ENCODE measurements at regions not wholly inside any gene's neighbourhood (a gene's known extent, or its start where the extent isn't known, plus 50 kb on each side); places are given as distances from the start of the nearest gene placed in this dataset.

DNA sequence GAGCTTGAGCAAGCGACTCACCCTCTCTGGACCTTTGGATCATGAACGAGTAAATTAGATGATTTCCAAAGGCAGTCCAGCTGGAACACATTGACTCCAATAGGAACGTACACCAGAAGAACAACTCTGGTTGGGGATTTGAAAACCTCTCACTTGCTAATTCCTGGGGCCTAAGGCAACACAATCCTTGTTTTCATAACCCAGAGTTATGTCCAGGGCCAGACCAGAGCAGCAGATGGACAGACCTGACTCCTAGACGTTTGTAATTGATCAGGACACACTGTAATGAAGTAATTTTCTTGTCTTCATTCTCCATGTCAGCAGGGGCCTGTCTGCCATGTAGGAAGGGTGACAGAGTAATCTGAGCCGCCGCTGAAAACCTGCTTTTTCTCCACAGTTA, 283.9 kb downstream of the IDS start:
- no peaks in the 10 kb centered on the region for H3K4me1 ChIP-seq (ENCODE audit: low read length)
- no peak overlapping the region for H3K27ac ChIP-seq (ENCODE audit: low read length)
- no peak overlapping the region for H3K4me2 ChIP-seq (ENCODE audit: low read depth, low read length)
- no peak overlapping the region for H2AFZ ChIP-seq (ENCODE audit: low read length)
- no peaks in the 10 kb centered on the region for H4K20me1 ChIP-seq (ENCODE audit: insufficient read depth, low read length)
- no peaks in the 10 kb centered on the region for H3K9me2 ChIP-seq (replicated peaks; ENCODE audit: insufficient read depth, low read length)
- no peaks in the 10 kb centered on the region for H3K27me3 ChIP-seq (replicated peaks; ENCODE audit: insufficient read depth, low read length)
- TF ChIP-seq EZH2phosphoT487 (IDR thresholded peaks at IDR 0.05; ENCODE audit: low read length) (no peak), EZH2 (optimal IDR thresholded peaks at IDR 0.05; ENCODE audit: low read depth, low read length) (no peak)
- TF ChIP-seq, protein P1, sequence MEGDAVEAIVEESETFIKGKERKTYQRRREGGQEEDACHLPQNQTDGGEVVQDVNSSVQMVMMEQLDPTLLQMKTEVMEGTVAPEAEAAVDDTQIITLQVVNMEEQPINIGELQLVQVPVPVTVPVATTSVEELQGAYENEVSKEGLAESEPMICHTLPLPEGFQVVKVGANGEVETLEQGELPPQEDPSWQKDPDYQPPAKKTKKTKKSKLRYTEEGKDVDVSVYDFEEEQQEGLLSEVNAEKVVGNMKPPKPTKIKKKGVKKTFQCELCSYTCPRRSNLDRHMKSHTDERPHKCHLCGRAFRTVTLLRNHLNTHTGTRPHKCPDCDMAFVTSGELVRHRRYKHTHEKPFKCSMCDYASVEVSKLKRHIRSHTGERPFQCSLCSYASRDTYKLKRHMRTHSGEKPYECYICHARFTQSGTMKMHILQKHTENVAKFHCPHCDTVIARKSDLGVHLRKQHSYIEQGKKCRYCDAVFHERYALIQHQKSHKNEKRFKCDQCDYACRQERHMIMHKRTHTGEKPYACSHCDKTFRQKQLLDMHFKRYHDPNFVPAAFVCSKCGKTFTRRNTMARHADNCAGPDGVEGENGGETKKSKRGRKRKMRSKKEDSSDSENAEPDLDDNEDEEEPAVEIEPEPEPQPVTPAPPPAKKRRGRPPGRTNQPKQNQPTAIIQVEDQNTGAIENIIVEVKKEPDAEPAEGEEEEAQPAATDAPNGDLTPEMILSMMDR (IDR thresholded peaks at IDR 0.05; ENCODE audit: low read length) = no peak
- no peaks in the 10 kb centered on the region for H3K79me2 ChIP-seq (ENCODE audit: low read length)
- no peak overlapping the region for H3K9ac ChIP-seq (ENCODE audit: low read length)
- no peaks in the 10 kb centered on the region for H3F3A ChIP-seq (ENCODE audit: insufficient read depth, low read length)
- no peaks in the 10 kb centered on the region for H3K9me3 ChIP-seq (replicated peaks; ENCODE audit: insufficient read depth, low read length)
- H3K36me3 ChIP-seq (replicated peaks; ENCODE audit: insufficient read depth, low read length) = no peaks in the 10 kb centered on the region
- H3K4me3 ChIP-seq (ENCODE audit: low read length) = no peak overlapping the region
- DNase-seq = no peak

DNA sequence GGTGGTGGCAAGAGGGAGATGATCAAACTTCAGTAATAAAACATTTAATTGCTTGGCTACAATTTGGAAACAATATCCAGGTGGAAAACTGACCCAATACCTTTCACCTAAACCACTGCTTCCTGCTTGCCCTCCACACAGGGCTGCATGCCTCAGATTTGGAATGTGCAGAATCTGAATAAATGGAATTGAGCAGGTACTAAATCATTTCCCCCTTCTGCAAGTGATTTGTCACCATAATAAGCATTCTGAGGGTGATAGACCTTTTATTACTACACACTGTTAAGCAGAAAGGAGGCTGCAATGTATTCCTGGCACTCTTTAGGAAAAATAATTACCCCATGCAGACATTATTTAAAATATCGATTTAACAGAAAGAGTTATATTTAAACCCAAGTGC, 291.8 kb downstream of the IDS start:
- H3K9ac ChIP-seq (ENCODE audit: low read length) = no peak overlapping the region
- H3K4me1 ChIP-seq (ENCODE audit: low read length) = no peaks in the 10 kb centered on the region
- no peak overlapping the region for H3K4me2 ChIP-seq (ENCODE audit: low read depth, low read length)
- no peak overlapping the region for H3K27ac ChIP-seq (ENCODE audit: low read length)
- no peak overlapping the region for H2AFZ ChIP-seq (ENCODE audit: low read length)
- no peaks in the 10 kb centered on the region for H3K9me3 ChIP-seq (replicated peaks; ENCODE audit: insufficient read depth, low read length)
- no peaks in the 10 kb centered on the region for H3K79me2 ChIP-seq (ENCODE audit: low read length)
- no peak overlapping the region for H3K4me3 ChIP-seq (ENCODE audit: low read length)
- no peaks in the 10 kb centered on the region for H3K9me2 ChIP-seq (replicated peaks; ENCODE audit: insufficient read depth, low read length)
- DNase-seq = no peak
- no peaks in the 10 kb centered on the region for H3K27me3 ChIP-seq (replicated peaks; ENCODE audit: insufficient read depth, low read length)
- no peaks in the 10 kb centered on the region for H4K20me1 ChIP-seq (ENCODE audit: insufficient read depth, low read length)
- TF ChIP-seq EZH2phosphoT487 (IDR thresholded peaks at IDR 0.05; ENCODE audit: low read length) (no peak), EZH2 (optimal IDR thresholded peaks at IDR 0.05; ENCODE audit: low read depth, low read length) (no peak)
- TF ChIP-seq, protein P1 (IDR thresholded peaks at IDR 0.05; ENCODE audit: low read length) = no peak
- no peaks in the 10 kb centered on the region for H3K36me3 ChIP-seq (replicated peaks; ENCODE audit: insufficient read depth, low read length)
- H3F3A ChIP-seq (ENCODE audit: insufficient read depth, low read length) = no peaks in the 10 kb centered on the region

DNA sequence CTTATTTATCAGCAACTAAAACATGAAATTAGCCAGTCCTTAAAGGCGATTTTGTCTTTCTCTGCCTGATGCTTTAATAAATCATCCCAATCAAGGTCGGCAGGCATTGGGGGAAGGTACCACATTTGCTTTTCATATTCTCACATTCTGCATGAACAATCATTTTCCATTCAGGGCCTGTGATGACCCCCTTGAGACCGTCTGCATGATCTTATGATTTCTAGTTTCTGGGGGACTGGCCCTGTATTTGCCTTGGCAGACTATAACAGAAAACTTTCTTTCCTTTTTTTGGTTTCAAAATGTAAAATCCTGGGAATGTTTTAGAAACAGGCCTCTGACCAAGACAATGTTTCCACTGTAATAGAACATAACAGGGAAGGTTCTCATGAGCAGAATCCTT, 296.8 kb downstream of the IDS start:
- TF ChIP-seq EZH2phosphoT487 (IDR thresholded peaks at IDR 0.05; ENCODE audit: low read length) = no peak
- TF ChIP-seq, protein P1 (IDR thresholded peaks at IDR 0.05; ENCODE audit: low read length) = no peak
- TF ChIP-seq EZH2 (optimal IDR thresholded peaks at IDR 0.05; ENCODE audit: low read depth, low read length) = no peak
- H3F3A ChIP-seq (ENCODE audit: insufficient read depth, low read length) = no peaks in the 10 kb centered on the region
- H3K9me2 ChIP-seq (replicated peaks; ENCODE audit: insufficient read depth, low read length) = no peaks in the 10 kb centered on the region
- DNase-seq = no peak
- no peak overlapping the region for H3K27ac ChIP-seq (ENCODE audit: low read length)
- H3K4me3 ChIP-seq (ENCODE audit: low read length) = no peak overlapping the region
- H2AFZ ChIP-seq (ENCODE audit: low read length) = no peak overlapping the region
- no peaks in the 10 kb centered on the region for H3K36me3 ChIP-seq (replicated peaks; ENCODE audit: insufficient read depth, low read length)
- H3K27me3 ChIP-seq (replicated peaks; ENCODE audit: insufficient read depth, low read length) = no peaks in the 10 kb centered on the region
- H3K9ac ChIP-seq (ENCODE audit: low read length) = no peak overlapping the region
- H3K9me3 ChIP-seq (replicated peaks; ENCODE audit: insufficient read depth, low read length) = no peaks in the 10 kb centered on the region
- H3K4me1 ChIP-seq (ENCODE audit: low read length) = no peaks in the 10 kb centered on the region
- no peak overlapping the region for H3K4me2 ChIP-seq (ENCODE audit: low read depth, low read length)
- no peaks in the 10 kb centered on the region for H3K79me2 ChIP-seq (ENCODE audit: low read length)
- no peaks in the 10 kb centered on the region for H4K20me1 ChIP-seq (ENCODE audit: insufficient read depth, low read length)

Data from MM.1S (cell line).